IPS-18a (cell line): ENCODE measurements at regions not wholly inside any gene's neighbourhood (a gene's known extent, or its start where the extent isn't known, plus 50 kb on each side); places are given as distances from the start of the nearest gene placed in this dataset.

Source experiments
- H3K27ac ChIP-seq: one replicate; pipeline ENCODE4 v1.5.1; 2013; ENCODE audit warnings: low read length
- H3K27me3 ChIP-seq: one replicate; pipeline ENCODE4 v1.6.1; 2013; ENCODE audit warnings: mild to moderate bottlenecking, low read length; ENCODE audit not compliant: control insufficient read depth, insufficient read depth
- H3K36me3 ChIP-seq: one replicate; pipeline ENCODE4 v1.6.1; 2013; ENCODE audit warnings: low read depth, low read length; ENCODE audit not compliant: control insufficient read depth
- H3K4me1 ChIP-seq: one replicate; pipeline ENCODE4 v1.6.1; 2013; ENCODE audit warnings: low read depth, low read length; ENCODE audit not compliant: control insufficient read depth
- H3K4me3 ChIP-seq: one replicate; pipeline ENCODE4 v1.5.1; 2013; ENCODE audit warnings: low read length
- H3K9ac ChIP-seq: one replicate; pipeline ENCODE4 v1.6.1; 2013; ENCODE audit warnings: mild to moderate bottlenecking, low read length, moderate library complexity
- H3K9me3 ChIP-seq: one replicate; pipeline ENCODE4 v1.6.1; 2013; ENCODE audit warnings: low read depth, low read length; ENCODE audit not compliant: control insufficient read depth

DNA sequence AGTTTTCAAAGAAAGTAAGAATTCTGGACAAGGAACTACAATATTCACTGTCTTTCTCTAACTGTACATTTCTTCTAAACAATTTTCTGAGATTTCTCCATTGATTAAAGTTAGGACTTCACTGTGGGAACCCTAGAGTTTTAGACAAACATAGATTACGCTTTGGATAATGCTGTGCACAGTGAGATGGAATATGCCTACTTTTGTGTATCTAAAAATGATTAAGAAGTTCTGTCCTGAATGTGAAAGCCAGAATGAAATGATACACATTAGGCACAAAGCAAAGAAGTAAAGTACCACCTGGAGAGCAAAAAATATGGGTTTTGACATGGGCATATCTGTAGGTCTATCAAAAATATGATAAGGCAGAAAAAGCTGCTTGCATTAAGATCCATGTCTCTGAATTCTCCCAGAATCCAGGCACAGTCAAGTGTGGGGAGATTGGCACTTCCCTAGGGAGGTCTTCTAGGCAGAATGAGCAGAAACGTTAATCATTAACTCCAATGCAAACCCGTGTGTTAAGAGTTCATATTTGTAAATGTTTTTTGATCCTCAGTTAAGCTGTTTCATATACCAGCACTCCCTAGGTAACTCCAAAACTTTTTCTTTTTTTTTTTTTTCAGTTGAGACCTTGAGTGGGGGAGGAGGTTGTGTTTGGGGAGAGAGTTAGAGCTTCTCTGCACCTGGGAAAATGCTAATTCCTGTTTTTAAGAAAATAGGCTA, 467.1 kb downstream of the LMO4 start:
- Histone ChIP-seq H3K9me3 (no peaks in the 10 kb centered on the region), H3K27me3 (no peaks in the 10 kb centered on the region), H3K4me1 (no peaks in the 10 kb centered on the region), H3K4me3 (no peak overlapping the region), H3K27ac (no peak overlapping the region), H3K9ac (no peak overlapping the region), H3K36me3 (no peaks in the 10 kb centered on the region)

DNA sequence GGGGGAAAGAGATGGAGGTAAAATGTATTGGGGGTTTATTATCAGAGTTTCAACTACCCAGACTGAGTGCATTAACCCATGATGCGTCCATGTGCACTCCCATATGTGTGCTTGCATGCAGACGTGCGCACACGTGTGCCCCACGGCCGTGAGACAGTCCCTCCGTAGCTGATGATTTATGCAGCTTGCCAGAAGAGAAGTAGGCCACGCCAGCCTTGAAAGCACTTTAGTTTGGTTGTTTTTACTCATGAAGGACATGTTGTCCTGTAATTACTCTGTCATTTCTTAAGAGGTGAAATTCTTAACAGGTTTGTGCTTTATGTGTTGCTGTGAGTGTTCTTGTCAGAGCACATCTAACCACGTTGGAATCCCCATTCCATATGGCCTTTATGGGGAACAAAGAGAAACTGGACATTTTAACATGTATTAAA, 467.8 kb downstream of the LMO4 start:
- no peak overlapping the region for H3K4me3 ChIP-seq
- H3K27ac ChIP-seq = no peak overlapping the region
- H3K27me3 ChIP-seq = no peaks in the 10 kb centered on the region
- H3K4me1 ChIP-seq = no peaks in the 10 kb centered on the region
- H3K36me3 ChIP-seq = no peaks in the 10 kb centered on the region
- H3K9me3 ChIP-seq = no peaks in the 10 kb centered on the region
- no peak overlapping the region for H3K9ac ChIP-seq

DNA sequence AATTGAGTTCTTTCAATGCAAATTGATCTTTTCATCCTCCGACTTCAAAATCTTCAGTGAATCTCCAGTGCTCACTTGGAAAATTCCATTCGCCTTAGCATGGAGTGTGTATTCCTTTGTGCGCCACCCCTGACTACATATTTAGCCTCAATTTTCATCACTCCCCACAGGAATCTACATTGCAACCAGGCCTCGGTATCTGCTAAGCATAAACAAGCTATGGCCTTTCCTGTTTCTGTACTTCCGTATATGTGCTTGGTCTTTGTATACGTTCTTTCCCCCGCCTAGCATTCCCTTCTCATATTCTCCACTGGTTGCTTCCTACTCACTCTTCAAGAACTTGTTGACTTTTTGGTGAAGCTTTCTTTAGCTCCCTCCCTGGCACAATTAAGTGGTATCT, 470.8 kb downstream of the LMO4 start:
- Histone ChIP-seq H3K4me1 (no peaks in the 10 kb centered on the region), H3K36me3 (no peaks in the 10 kb centered on the region), H3K27me3 (no peaks in the 10 kb centered on the region), H3K27ac (no peak overlapping the region), H3K9ac (no peak overlapping the region), H3K9me3 (no peaks in the 10 kb centered on the region), H3K4me3 (no peak overlapping the region)

DNA sequence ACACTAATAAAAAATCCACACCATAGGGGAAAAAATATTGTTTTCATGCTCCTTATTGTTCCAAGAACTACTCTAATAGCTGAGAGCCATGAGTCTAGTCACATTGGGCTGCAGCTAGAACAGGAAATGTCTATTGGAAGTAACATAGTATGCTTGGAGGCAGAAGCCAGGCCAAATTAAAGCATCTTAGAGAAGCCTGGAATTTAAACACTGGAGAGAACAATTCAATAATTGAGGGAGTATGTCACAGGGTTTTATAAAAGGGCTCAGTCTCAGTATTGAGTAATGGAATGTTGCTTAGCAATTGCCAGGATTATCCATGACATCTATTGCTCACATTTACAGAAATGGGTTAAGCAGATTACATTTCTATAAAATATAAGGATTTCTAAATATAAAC, 471.3 kb downstream of the LMO4 start:
- no peaks in the 10 kb centered on the region for H3K9me3 ChIP-seq
- no peaks in the 10 kb centered on the region for H3K27me3 ChIP-seq
- H3K9ac ChIP-seq = no peak overlapping the region
- no peaks in the 10 kb centered on the region for H3K36me3 ChIP-seq
- H3K4me3 ChIP-seq = no peak overlapping the region
- H3K27ac ChIP-seq = no peak overlapping the region
- H3K4me1 ChIP-seq = no peaks in the 10 kb centered on the region

DNA sequence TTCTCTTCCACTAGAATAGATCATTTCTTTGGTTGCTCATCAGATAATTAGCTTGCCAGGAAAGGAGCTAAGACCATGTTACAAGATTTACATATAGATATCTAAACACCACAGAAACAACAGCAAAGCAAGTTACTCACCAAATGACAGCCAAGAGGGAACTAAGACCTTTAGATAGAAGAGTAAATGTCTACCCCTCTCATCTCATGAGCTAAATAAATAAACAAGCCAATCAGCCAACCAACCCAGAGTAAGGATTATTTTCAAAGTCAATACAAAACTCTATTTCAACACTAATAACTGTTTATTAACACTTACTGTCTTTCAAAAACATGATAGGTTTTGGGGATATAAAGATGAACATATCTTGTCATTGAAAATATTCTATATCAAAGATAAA, 474.7 kb downstream of the LMO4 start:
- Histone ChIP-seq H3K9ac (no peak overlapping the region), H3K27ac (no peak overlapping the region)

DNA sequence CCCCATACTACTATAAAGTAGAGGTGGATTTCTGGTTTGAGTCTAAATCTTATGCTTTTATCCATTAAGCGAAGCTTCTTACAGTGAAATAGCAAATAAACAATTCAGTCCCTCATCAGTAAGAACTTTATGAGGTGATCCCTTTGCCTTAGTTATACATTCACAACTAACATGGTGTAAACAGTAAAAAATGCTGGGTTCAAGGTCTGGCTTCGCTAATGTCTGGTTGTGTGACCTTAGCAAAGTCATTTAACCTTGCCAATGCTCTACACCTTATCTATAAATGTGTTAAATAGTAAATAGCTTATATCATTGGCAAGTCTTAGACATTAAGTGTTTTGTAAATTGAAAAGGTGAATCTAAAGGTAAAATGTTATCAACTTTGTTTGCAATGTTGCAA, 475.4 kb downstream of the LMO4 start:
- Histone ChIP-seq H3K4me3 (no peak overlapping the region), H3K27me3 (no peaks in the 10 kb centered on the region), H3K27ac (no peak overlapping the region), H3K4me1 (no peaks in the 10 kb centered on the region), H3K9me3 (no peaks in the 10 kb centered on the region), H3K36me3 (no peaks in the 10 kb centered on the region), H3K9ac (no peak overlapping the region)

More for the DNA sequence above, 474.7 kb downstream of the LMO4 start:
- Histone ChIP-seq H3K36me3 (no peaks in the 10 kb centered on the region), H3K27me3 (no peaks in the 10 kb centered on the region), H3K4me1 (no peaks in the 10 kb centered on the region), H3K4me3 (no peak overlapping the region), H3K9me3 (no peaks in the 10 kb centered on the region)

DNA sequence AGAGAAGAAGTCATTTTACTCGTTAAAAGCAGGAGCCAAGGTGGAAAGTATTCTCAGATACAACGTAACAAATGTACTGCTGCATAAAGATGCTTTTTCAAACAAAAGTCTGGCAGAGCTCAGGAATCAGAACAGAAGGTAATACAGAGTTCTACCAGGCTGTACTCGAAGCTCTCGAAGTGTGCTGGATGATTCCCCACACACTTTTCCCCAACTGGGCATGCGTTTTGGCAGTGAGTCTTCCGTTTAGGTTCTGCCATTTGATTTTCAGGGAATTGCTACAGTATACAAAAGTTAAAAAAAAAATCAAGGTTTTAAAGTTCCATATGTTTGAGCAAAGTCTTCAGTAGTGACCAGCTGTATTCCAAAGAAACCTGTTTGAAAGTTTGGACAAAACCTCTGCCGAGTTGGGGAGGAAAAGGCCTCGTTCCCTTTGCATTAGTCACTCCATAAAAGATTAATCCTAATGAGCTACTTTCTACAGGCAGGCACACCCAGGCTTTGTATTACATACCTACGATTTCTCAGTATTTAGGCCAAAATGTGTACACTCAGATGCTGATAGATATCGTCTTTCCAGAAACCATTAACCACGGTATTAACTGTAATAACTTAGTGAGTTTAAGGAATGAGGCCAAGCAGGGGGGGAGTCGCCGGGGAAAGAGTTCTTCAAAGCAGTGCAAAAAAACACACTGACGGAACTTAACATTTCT, 477.1 kb downstream of the LMO4 start:
- Histone ChIP-seq H3K36me3 (no peaks in the 10 kb centered on the region), H3K27ac (no peak overlapping the region), H3K4me1 (no peaks in the 10 kb centered on the region)

DNA sequence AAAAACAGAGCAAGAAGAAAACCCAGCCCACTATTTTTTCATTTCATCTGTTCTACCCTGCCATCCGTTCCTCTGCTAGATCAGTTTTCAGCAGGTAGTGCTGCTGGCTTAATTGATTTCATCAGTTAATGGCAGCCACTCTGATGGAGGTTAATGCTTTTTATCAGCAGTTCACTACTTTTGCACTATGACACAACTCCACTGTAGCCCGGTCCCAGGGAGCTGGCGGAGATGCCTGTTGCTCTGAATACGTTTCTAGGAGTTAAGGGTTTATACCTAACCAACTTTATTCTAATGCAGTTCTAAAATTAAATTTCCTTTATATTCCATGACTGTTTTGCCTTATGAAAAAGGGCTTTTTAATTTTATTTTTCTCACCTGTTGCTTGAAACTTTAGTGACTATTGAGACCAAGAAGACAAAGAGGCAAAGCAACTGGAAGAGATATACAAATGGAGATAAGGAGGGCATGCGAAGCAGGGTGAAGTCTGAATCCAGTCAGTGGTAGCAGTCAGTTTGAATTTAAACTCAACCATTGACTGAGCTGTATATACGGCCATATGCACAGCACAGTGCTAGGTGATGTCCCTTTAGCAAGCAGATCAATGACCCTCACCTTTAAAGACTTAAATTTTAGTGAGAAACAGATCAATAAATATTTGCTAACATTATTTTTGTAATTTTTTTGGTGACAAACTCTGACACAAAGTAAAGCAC, 477.9 kb downstream of the LMO4 start:
- Histone ChIP-seq H3K36me3 (no peaks in the 10 kb centered on the region), H3K9ac (no peak overlapping the region), H3K4me3 (no peak overlapping the region), H3K27ac (no peak overlapping the region), H3K4me1 (no peaks in the 10 kb centered on the region), H3K9me3 (no peaks in the 10 kb centered on the region), H3K27me3 (no peaks in the 10 kb centered on the region)

More for the DNA sequence above, 477.1 kb downstream of the LMO4 start:
- no peaks in the 10 kb centered on the region for H3K27me3 ChIP-seq
- no peak overlapping the region for H3K4me3 ChIP-seq
- H3K9ac ChIP-seq = no peak overlapping the region
- no peaks in the 10 kb centered on the region for H3K9me3 ChIP-seq

DNA sequence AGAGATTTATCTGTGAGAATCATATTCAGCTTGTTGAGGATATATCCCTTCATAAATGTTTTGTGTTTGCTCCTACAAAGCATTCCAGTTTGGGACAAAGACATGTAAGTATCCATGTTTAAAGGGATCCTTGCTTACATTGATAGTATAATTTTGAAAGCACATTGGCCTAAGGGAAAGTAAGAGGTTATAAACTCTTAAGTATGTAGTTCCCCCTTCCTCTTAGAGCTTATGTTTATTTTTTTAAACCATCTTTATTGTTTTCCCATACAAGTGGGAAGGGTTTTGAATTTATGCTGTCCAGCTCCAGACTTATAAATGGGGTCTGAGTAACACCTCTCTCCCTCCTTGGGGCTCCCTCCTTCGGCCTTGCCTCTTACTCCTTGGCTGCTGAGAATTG, 481.5 kb downstream of the LMO4 start:
- Histone ChIP-seq H3K4me3 (no peak overlapping the region), H3K27ac (no peak overlapping the region), H3K9me3 (no peaks in the 10 kb centered on the region), H3K4me1 (no peaks in the 10 kb centered on the region), H3K27me3 (no peaks in the 10 kb centered on the region), H3K36me3 (no peaks in the 10 kb centered on the region), H3K9ac (no peak overlapping the region)

DNA sequence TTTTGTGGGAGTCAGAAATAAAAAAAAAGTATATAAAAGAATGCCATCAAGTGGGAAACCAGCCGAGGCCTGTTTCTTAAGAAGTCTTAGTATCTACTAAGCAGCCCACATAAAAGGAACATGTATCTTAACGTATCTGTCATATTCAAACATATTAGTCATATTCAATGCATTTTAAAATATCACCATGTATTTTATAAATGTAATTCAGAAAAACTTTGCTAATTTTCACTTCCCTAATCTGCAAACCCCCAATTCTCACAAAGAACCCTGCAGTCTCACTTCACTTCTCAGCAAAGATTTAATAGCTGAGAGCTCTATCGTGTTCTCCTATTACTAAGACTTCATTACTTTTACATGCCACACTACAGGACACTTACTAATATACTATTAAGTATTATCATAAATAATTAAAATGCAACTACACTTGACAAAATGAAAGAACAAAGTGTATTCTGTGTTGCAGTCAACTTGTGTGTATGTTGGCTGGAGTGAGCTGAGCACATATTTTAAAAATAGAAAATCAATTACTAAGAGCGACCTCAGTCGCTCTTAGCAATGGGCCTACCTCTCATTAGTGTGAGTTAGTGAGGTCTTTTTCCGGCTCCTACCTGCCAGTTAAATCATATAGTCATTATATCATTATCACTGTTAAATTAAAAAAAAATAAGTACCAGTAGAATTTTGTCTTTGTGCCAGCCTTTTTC, 484.3 kb downstream of the LMO4 start:
- H3K27me3 ChIP-seq = no peaks in the 10 kb centered on the region
- no peaks in the 10 kb centered on the region for H3K4me1 ChIP-seq
- no peaks in the 10 kb centered on the region for H3K9me3 ChIP-seq
- no peak overlapping the region for H3K4me3 ChIP-seq
- H3K27ac ChIP-seq = no peak overlapping the region
- H3K36me3 ChIP-seq = no peaks in the 10 kb centered on the region
- H3K9ac ChIP-seq = no peak overlapping the region

DNA sequence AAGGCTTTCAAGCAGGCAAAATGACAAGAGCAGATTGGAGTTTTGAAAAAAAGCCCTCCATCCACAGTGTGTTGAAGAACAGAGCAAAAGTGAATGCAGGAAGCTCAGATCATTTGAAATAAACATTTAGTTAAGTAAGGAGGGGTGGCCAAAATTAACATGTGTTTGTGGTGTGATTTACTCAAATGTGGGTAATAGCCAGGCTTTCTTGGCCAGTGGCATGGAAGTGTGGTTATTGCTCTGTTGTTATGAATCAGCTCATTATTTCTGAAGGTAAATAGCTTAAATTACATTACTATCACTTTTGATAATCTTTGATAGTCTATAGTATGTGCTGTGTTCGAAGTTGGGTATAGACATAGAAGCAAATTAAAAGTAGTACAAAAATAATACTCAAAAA, 485.9 kb downstream of the LMO4 start:
- H3K36me3 ChIP-seq = no peaks in the 10 kb centered on the region
- H3K4me1 ChIP-seq = no peaks in the 10 kb centered on the region
- no peaks in the 10 kb centered on the region for H3K27me3 ChIP-seq
- H3K4me3 ChIP-seq = no peak overlapping the region
- H3K9me3 ChIP-seq = no peaks in the 10 kb centered on the region
- no peak overlapping the region for H3K27ac ChIP-seq
- H3K9ac ChIP-seq = no peak overlapping the region
